CD4-positive, alpha-beta T cell (primary cell): ENCODE measurements at regions not wholly inside any gene's neighbourhood (a gene's known extent, or its start where the extent isn't known, plus 50 kb on each side); places are given as distances from the start of the nearest gene placed in this dataset.

ENCODE experiments used
- ATAC-seq: fragments of 200-7000 bp; cut with Tn5 transposase; one replicate; pipeline ENCODE4 v1.10.0; 2022; ENCODE audit warnings: mild to moderate bottlenecking; ENCODE audit not compliant: poor library complexity
- CTCF ChIA-PET: fragments of 350-600 bp; sonication (Branson Sonifier 250); formaldehyde crosslinking; loops from one replicate; lab custom pipeline; 2021; ENCODE audit warnings: antibody characterized with exemption, inconsistent platforms; lab: Charles Lee
- POLR2A ChIA-PET: fragments of 350-600 bp; sonication (Branson Sonifier 250); formaldehyde crosslinking; loops from one replicate; lab custom pipeline; 2021; ENCODE audit warnings: antibody characterized with exemption, inconsistent platforms; lab: Charles Lee
- DNase-seq, 14 experiments: peaks; one replicate each; pipeline ENCODE4 v3.0.0-alpha.2; 2013 to 2020; ENCODE audit warnings: mixed read lengths in 2 of 14
- H3K27ac ChIP-seq, 2 donors: one replicate each; pipeline versions ENCODE4 v1.5.1 to v1.7.0; 2013; ENCODE audit warnings: low read length in 2 of 2, low read depth in 1 of 2, mild to moderate bottlenecking in 1 of 2
- H3K27me3 ChIP-seq, 2 experiments: 1 replicate in 1 of 2; 2 replicates in 1 of 2; pipeline versions ENCODE4 v1.6.1 to v1.7.0; 2013; ENCODE audit warnings: low read length in 2 of 2, control low read depth in 1 of 2, mild to moderate bottlenecking in 1 of 2, moderate library complexity in 1 of 2; ENCODE audit not compliant: insufficient read depth in 2 of 2, control insufficient read depth in 1 of 2
- H3K36me3 ChIP-seq: one replicate; pipeline ENCODE4 v1.6.1; 2013; ENCODE audit warnings: low read length, control low read depth; ENCODE audit not compliant: insufficient read depth
- H3K4me1 ChIP-seq: one replicate; pipeline ENCODE4 v1.6.1; 2013; ENCODE audit warnings: low read length, control low read depth; ENCODE audit not compliant: insufficient read depth
- H3K4me3 ChIP-seq: one replicate; pipeline ENCODE4 v1.5.1; 2013; ENCODE audit warnings: mild to moderate bottlenecking, low read length, moderate library complexity
- H3K9me3 ChIP-seq, 2 experiments: 1 replicate in 1 of 2; 2 replicates in 1 of 2; pipeline versions ENCODE4 v1.6.1 to v1.7.0; 2013; ENCODE audit warnings: low read length in 2 of 2, mild to moderate bottlenecking in 2 of 2, control low read depth in 1 of 2, moderate library complexity in 1 of 2; ENCODE audit not compliant: control insufficient read depth in 1 of 2, insufficient read depth in 1 of 2
- H3K27ac Mint-ChIP-seq: one replicate; pipeline ENCODE4 v1.8.0; 2020; ENCODE audit warnings: mixed read lengths
- H3K27me3 Mint-ChIP-seq: one replicate; pipeline ENCODE4 v1.8.0; 2021; ENCODE audit warnings: mixed read lengths
- H3K36me3 Mint-ChIP-seq: one replicate; pipeline ENCODE4 v1.8.0; 2021; ENCODE audit warnings: low read depth, mixed read lengths
- H3K4me1 Mint-ChIP-seq: one replicate; pipeline ENCODE4 v1.8.0; 2021; ENCODE audit warnings: low read depth, mixed read lengths
- H3K4me3 Mint-ChIP-seq: one replicate; pipeline ENCODE4 v1.8.0; 2020; ENCODE audit warnings: mild to moderate bottlenecking, mixed read lengths
- H3K9me3 Mint-ChIP-seq: one replicate; pipeline ENCODE4 v1.8.0; 2020; ENCODE audit warnings: mixed read lengths
- intact Hi-C, 2 experiments: fragments of 100-400 bp; cut with DNase I in 1 of 2; cut with micrococcal nuclease in 1 of 2; formaldehyde crosslinking; loops; one replicate each; pipeline versions ENCODE4 v1.15.1 to v1.9.0; 2023 to 2025; cut with DNase I, micrococcal nuclease
- TF ChIP-seq, protein P1 (sequence below): fragments of 200-600 bp; IDR thresholded peaks from one replicate; pipeline ENCODE4 v1.8.0; 2022; ENCODE audit warnings: antibody characterized with exemption, mild to moderate bottlenecking

DNA sequence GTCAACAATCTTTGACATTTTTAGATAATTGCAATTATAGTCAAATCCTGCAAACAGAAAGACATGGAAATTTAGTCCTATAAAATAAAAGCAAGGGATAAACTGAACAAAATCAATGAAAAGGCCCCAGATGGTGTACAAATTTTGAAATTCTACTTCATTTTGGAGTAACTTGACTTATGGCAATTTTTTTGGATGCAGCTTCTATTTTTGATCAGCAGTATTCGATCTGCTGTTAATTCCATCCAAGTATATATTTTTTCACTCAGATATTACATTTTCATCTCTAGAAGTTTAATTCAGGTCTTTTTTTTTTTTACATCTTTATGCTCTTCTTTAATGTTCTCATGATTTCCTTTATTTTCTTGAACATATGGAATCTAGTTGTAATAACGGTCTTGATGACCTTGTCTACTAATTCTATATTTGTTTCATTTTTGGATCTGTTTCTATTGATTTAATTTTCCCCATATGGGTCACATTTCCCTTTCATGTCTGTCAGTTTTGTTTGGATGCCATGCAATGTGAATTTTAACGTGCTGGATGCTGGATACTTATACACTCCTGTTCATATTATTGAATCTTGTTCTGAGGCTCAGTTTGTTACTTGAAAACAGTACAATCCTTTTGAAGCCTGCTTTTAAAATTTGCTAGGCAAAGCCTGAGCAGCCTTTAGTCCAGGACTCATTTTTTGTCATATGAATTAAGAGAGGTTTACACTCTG lies 164.3 kb upstream of the FAM3C start:
- H3K27ac ChIP-seq, result no peak overlapping the region
- Mint-ChIP-seq H3K27ac (no peak overlapping the region), H3K4me1 (no peaks in the 10 kb centered on the region), H3K27me3 (no peaks in the 10 kb centered on the region), H3K36me3 (no peaks in the 10 kb centered on the region), H3K9me3 (no peaks in the 10 kb centered on the region), H3K4me3 (no peak overlapping the region)
- H3K4me3 ChIP-seq, result no peak overlapping the region
- TF ChIP-seq, protein P1, sequence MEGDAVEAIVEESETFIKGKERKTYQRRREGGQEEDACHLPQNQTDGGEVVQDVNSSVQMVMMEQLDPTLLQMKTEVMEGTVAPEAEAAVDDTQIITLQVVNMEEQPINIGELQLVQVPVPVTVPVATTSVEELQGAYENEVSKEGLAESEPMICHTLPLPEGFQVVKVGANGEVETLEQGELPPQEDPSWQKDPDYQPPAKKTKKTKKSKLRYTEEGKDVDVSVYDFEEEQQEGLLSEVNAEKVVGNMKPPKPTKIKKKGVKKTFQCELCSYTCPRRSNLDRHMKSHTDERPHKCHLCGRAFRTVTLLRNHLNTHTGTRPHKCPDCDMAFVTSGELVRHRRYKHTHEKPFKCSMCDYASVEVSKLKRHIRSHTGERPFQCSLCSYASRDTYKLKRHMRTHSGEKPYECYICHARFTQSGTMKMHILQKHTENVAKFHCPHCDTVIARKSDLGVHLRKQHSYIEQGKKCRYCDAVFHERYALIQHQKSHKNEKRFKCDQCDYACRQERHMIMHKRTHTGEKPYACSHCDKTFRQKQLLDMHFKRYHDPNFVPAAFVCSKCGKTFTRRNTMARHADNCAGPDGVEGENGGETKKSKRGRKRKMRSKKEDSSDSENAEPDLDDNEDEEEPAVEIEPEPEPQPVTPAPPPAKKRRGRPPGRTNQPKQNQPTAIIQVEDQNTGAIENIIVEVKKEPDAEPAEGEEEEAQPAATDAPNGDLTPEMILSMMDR, result no peak
- POLR2A ChIA-PET, result no interaction called here
- intact Hi-C loops, result no loop called here
- DNase-seq (no peak), ATAC-seq (no peak)
- CTCF ChIA-PET, result no interaction called here
- H3K27me3 ChIP-seq, result no peaks in the 10 kb centered on the region
- H3K4me1 ChIP-seq, result no peaks in the 10 kb centered on the region
- H3K36me3 ChIP-seq, result no peaks in the 10 kb centered on the region
- H3K9me3 ChIP-seq, result no peaks in the 10 kb centered on the region

DNA sequence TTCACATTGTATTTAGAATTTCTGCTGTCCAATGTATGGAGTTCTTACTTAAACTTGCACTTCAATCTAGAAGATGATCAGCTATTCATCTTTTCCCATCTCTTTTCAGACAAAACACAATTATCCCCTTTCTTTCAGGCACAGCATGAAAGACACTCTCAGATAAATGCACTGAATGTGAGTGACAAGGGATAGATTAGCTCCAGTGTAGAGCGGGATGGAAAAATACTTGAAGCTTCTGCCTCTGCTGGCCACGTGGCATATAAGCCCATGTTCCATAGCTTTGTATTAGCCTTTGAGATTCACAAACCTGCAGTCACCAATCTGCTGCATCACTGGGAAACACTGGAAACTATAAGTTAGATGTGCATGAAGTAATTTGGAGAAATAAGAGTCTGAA lies 162.2 kb upstream of the FAM3C start:
- ATAC-seq (no peak), DNase-seq (no peak)
- Histone ChIP-seq H3K9me3 (no peaks in the 10 kb centered on the region), H3K27me3 (no peaks in the 10 kb centered on the region), H3K4me1 (no peaks in the 10 kb centered on the region), H3K27ac (no peak overlapping the region), H3K36me3 (no peaks in the 10 kb centered on the region), H3K4me3 (no peak overlapping the region)
- ChIA-PET CTCF (no interaction called here), POLR2A (no interaction called here)
- no peaks in the 10 kb centered on the region for H3K36me3 Mint-ChIP-seq
- intact Hi-C loops, result no loop called here
- H3K27me3 Mint-ChIP-seq, result no peaks in the 10 kb centered on the region
- H3K9me3 Mint-ChIP-seq, result no peaks in the 10 kb centered on the region
- H3K27ac Mint-ChIP-seq, result no peak overlapping the region
- H3K4me1 Mint-ChIP-seq, result no peaks in the 10 kb centered on the region
- no peak overlapping the region for H3K4me3 Mint-ChIP-seq
- TF ChIP-seq, protein P1, result no peak

DNA sequence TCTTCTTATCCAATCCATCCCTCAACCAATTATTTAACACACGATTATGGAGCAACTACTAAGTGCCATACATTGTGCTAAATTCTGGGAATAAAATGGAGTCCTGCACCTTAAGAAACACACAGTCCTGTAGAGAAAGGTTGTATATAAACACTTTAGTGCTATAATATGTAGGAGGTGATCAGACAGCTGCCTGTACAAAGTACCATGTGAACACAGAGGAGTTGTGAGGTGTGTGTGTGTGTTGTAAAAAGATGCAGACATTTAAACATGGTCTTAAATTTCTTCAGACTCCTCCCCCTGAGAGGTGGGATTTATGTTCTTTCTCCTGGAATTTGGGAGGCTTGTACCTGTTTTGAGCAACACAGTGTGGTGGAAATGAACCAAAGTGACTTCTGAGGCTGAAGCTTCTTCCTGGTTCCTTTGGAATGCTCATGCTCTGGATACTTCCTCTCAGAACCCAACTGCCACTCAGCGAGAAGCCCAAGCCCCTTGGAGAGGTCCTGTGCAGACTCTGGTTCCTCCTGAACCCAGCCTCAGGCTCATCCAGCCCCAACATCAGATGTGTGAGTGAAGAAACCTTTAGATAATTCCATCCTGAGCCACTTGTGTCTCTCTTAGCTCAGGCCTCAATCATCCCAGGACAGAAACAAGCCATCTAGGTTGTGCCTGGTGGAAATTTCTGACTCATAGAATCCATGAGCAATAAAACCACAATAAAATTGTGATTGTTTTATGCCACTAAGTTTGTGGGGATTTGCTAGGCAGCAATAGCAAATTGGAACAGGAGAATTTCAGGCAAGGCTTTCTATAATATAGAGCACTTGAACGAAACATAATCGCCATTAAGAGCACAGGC lies 161.2 kb upstream of the FAM3C start:
- Mint-ChIP-seq H3K36me3 (no peaks in the 10 kb centered on the region), H3K4me1 (no peaks in the 10 kb centered on the region), H3K9me3 (no peaks in the 10 kb centered on the region), H3K4me3 (no peak overlapping the region), H3K27me3 (no peaks in the 10 kb centered on the region), H3K27ac (no peak overlapping the region)
- no peak for ATAC-seq
- no peak for DNase-seq
- TF ChIP-seq, protein P1, result no peak
- H3K27ac ChIP-seq, result no peak overlapping the region
- H3K4me3 ChIP-seq, result no peak overlapping the region
- H3K9me3 ChIP-seq, result no peaks in the 10 kb centered on the region
- ChIA-PET POLR2A (no interaction called here), CTCF (no interaction called here)
- no peaks in the 10 kb centered on the region for H3K4me1 ChIP-seq
- no peaks in the 10 kb centered on the region for H3K27me3 ChIP-seq
- intact Hi-C loops, result no loop called here
- no peaks in the 10 kb centered on the region for H3K36me3 ChIP-seq
